GM20431 (cell line): ENCODE measurements at regions not wholly inside any gene's neighbourhood (a gene's known extent, or its start where the extent isn't known, plus 50 kb on each side); places are given as distances from the start of the nearest gene placed in this dataset.

ENCODE experiments used
- in situ Hi-C: fragments of 300-500 bp; cut with MseI, MboI; formaldehyde crosslinking; loops from one replicate; pipeline ENCODE4 v1.15.0; 2020; ENCODE audit warnings: low sequenced_read_pairs; ENCODE audit not compliant: unreplicated experiment

- in situ Hi-C loops, result no loop called here
Observed at GRCh38 chr20:59110607-59111006, 53.0 kb upstream of the ZNF831 start.

GRCh38 chr20:59105581-59105980 lies 58.0 kb upstream of the ZNF831 start:
- in situ Hi-C loops, result no loop called here

- in situ Hi-C loops, result no loop called here
Observed at GRCh38 chr20:59104831-59105230, 58.8 kb upstream of the ZNF831 start.

- in situ Hi-C loops, result no loop called here
Observed at GRCh38 chr20:59103573-59103972, 60.0 kb upstream of the ZNF831 start.

- in situ Hi-C loops, result no loop called here
Observed at GRCh38 chr20:59102841-59103299, 60.3 kb upstream of the PRELID3B start.

- in situ Hi-C loops, result no loop called here
Observed at GRCh38 chr20:59101961-59102360, 59.4 kb upstream of the PRELID3B start.

GRCh38 chr20:59099864-59100263 lies 57.3 kb upstream of the PRELID3B start:
- in situ Hi-C loops, result loop anchor here (25.0 kb wide), 1 partner anchor 238 kb away; the partner anchor contains the start of genes GNAS and GNAS-AS1

- in situ Hi-C loops, result loop anchor here (25.0 kb wide), 1 partner anchor 233 kb away; the partner anchor contains the start of genes GNAS and GNAS-AS1
Observed at GRCh38 chr20:59095140-59095539, 52.6 kb upstream of the PRELID3B start.

GRCh38 chr20:59094576-59094975 lies 52.0 kb upstream of the PRELID3B start:
- in situ Hi-C loops, result loop anchor here (25.0 kb wide), 1 partner anchor 232 kb away; the partner anchor contains the start of genes GNAS and GNAS-AS1
